GM20431 (cell line): ENCODE measurements at regions not wholly inside any gene's neighbourhood (a gene's known extent, or its start where the extent isn't known, plus 50 kb on each side); places are given as distances from the start of the nearest gene placed in this dataset.

Experiments used
- in situ Hi-C: fragments of 300-500 bp; cut with MseI, MboI; formaldehyde crosslinking; loops from one replicate; pipeline ENCODE4 v1.15.0; 2020; ENCODE audit warnings: low sequenced_read_pairs; ENCODE audit not compliant: unreplicated experiment

- in situ Hi-C loops: no loop called here
These were observed 83.5 kb upstream of the CFAP20DC start for GRCh38 chr3:59133311-59133710.

DNA sequence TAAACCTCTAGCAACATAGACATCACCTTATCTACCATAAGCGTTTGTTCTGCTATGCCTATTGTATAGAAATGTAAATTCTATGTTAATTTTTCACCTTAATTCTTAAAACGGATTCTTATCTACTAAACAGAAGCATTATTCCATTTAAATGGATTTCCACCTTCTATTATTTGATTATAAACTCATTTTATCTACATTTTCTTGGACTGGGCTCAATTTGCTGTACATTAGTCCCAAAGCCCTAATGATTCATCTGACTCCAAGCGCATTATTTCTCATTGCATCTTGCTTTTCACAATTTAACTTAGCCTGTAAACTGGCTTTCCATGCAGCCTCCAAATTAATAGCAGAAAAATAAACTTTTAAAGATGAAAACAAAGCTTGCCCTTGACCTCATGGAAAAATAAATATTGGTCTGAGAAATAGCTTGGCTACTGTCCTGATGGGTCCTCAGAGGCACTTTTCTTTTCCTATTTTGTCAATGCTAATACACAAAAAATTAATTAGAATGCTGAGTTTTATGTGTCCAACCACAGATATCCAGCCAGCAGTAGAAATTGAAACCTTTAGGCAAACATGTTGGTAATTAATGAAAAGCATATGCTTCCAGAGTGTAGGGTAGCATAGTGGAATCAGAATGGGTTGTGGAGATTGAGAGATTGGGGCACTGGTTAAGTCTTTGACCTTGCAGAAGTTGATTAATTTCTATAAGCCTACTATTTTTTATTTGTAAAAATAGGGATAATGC is 81.4 kb upstream of the CFAP20DC start:
- in situ Hi-C loops: no loop called here

DNA sequence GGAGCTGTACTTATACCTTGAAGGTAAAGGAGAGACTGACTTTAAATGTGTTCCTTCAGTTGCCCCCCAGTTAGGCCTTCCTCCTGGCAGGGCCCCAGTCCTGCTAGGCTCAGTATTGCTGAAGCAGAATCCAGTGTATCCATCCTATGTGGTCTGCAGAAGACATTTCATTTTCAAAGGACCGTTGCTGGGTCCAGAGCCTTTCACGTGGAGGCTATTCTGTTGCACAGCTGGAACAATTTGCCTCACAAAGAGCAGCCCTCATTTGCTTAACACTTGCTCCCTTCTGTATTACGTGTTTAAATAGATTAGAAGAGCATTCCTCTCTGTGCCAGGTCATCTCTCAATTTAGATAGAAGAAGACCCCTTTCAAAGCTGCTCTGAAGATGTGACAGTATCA is 78.9 kb upstream of the CFAP20DC start:
- in situ Hi-C loops: no loop called here

DNA sequence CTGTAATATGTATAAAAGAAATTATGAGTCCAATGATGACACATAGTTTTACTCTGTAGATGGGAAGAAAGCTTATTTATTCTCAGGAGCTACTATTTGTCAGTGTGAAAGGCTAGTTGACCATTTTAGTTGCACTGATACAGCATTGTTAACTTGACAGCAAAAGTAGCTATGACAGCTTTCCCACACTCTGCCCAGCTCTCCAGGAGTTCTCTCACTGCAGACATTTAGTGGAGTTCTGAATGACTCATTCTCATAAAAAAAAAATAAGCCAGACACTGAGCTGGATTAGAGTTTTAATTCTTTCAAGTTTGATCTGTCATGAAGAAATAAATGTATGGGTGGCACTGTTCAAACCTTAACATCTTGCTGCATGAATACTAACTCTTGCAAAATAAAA is 77.2 kb upstream of the CFAP20DC start:
- in situ Hi-C loops: no loop called here

DNA sequence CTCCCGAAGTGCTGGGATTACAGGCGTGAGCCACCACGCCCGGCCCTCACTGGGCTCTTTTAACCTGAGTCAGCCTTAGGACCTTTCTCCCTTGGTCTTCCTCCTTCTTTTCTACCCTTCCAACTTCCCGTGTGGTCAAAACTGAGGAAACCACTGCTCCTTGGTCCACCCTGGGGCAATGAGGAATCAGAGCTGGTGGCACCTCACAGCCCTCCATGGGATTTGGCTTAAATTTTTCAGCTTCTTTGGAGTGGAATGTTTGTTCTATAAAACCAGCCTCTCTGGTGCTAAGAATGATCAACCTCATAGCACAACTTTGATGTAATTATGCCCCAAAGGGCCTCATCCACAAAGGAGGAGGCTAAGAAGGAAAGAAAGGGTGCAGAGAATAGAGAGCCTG is 76.6 kb upstream of the CFAP20DC start:
- in situ Hi-C loops: no loop called here

DNA sequence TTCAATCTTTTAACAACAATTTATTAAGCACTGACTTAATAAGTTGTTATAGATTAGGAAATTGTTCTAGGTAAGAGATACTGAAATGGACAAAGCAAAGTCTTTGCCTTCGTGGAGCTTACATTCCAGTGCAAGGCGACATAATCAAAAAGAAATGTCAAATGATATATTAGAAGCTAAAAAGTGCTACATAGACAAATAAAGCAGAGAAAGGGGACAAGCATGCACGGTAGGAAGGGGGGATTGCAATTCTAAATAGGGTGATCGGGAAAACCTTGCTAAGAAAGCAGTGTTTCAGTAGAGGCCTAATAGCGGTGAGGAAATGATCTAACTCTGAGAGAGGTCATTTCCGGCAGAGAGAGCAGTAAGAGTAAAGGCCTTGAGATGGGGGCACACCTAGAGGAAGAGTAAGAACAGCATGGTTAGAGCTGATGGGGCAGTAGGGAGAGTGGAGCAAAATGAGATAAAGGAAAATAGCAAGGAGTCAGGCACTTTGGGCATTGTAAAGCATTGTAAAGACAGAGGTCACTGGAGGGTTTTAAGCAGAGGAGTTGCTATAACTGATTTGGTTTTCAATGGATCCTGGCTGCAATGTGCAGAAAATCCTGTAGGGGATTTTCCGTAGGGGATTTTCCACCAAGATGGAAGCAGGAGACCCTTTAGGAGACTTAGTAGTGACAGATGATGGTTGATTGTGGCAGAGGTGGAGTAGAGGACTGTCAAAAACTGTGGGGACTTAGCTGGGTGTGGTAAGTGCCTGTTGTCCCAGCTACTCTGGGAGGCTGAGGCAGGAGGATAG is 71.7 kb upstream of the CFAP20DC start:
- in situ Hi-C loops: no loop called here

DNA sequence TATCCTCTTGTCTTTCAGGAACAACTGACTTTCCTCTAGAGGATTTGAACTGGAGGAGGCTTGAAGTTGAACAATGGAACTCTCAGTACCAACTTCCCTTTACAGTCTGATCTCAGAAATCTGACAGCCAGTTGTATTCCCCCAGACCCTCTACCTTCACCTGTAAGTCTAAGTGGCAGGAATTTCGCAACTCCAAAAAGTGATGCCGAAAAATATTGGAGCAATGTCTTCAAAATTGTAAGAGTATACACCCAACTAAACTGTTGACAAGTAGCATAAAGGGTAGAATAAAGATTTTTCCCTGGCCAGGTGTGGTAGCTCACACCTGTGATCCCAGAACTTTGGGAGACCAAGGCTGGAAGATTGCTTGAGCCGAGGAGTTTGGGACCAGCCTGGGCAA is 69.1 kb upstream of the CFAP20DC start:
- in situ Hi-C loops: no loop called here

GRCh38 chr3:59117396-59117795 is 67.6 kb upstream of the CFAP20DC start:
- in situ Hi-C loops: no loop called here

DNA sequence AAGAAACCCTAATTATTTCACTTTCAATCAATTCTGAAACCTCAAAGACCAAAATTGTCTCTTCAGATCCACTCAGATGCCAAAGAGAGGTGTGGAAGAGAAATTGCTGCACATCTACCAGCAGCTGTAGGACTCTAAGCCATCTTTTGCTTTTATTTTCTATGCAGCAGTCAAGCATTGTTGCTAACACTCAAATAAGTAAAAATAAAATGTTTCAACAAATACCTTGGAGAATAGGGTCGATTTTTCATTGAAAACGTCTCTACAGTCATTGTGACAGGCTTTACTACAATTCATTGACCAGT is 66.4 kb upstream of the CFAP20DC start:
- in situ Hi-C loops: no loop called here

DNA sequence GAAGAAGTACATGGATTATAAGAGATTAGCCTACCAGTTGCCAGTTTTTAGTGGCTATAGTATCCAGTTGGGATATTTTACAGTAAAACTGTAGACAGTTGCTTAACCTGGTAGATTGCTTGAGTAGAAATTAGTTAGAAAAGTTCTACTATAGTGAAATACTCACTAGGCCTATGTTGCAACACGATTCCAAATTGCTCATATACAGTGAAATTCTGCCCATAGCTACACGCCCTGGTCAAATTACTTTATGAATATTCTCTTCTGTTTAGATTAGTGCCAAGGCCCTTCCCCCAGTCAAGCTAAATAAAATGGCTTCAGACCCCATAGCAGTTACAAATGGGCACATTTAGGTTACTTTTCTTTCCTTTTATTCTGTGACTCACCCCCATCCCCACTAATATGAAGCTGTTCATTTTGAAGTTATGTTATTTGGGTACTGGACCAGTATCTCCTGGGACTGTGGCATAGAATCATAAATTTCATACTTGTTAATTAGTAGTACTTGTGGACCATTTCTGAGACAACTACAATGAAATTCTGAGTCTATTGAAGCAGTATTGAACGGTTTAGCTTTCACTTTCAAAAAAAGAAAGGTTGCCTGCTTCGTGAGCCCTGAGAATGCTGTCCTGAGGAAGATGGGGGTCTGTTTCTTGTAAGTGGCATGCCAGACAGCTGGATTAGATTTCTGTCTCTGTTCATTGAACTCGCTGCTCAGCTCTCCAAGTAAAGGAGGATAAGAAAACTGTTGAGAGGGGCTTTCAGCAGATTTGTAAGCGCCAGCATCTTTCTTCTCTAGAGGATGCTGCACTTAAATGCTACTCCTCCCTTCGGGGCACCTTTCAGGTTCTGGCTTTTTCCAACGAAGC is 65.8 kb upstream of the CFAP20DC start:
- in situ Hi-C loops: no loop called here

DNA sequence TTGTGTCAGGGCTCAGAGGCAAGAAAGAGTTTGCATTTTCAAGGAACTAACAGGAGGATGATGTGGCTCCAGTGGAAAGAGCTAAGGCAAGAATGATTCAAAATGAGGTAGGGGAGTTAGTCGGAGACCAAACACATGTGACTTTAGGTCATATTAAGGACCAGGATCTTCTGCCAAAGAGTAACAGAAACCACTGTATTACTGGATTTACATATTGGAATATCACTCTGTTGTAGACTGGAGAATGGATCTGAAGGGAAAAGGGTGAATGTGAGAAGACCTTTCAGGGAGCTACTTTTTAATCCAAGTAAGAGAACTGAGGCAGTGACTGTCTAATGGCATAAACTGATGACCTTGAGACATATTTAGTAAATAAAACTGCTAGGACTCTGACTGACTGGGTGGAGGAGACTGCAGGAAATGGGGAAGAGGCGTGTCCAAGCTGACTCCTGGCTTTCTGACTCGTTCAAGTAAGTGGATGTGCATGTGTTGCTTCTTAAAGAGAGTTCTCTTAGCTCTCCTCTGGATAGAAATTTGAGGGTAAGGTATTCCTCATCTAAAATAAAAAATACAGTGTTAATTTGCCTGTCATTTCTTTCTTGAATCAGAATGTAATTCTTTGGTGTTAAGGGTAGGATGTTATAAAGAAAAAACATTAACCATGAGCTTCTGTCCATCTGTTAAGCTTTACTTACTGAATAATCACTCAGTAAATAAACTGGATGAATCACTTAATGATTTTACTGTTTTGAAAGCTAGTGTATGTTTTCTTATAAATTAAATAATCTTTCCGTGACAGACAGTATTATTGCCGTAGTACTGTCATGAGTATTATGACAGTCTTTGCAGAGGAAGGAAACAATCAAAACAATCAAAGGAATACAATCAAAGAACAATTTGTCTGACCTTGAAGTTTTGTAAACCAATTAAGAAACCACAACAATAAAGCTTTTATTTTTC is 58.3 kb upstream of the CFAP20DC start:
- in situ Hi-C loops: no loop called here

- in situ Hi-C loops: no loop called here
These were observed 56.3 kb upstream of the CFAP20DC start for GRCh38 chr3:59106085-59106648.

- in situ Hi-C loops: no loop called here
These were observed 53.7 kb upstream of the CFAP20DC start for GRCh38 chr3:59103552-59103951.

DNA sequence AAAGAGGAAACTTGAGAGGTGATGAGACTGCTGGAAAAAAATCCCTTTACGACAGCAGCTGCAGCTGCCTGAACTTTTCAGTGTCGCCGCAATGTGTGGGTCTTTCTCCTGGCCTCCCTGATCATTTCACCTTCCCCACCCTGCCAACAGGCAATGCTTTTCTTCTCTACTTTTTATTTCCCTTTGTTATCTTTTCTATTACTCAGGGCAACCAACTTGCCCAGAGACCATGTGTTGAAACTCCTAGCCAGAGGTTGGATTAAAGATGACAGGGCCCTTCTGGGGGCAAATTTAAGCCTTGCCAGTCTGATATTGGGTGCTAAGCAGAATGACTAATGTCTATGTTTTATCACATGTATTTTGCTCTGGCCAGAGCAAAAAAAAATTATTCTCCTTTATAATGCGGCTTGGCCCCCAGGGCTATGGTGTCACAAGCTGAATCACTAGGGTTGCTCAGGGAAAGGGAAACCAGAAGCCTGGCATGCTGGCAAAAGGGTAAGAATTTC is 51.5 kb upstream of the CFAP20DC start:
- in situ Hi-C loops: no loop called here
